K562 (cell line): ENCODE measurements at regions not wholly inside any gene's neighbourhood (a gene's known extent, or its start where the extent isn't known, plus 50 kb on each side); places are given as distances from the start of the nearest gene placed in this dataset.

Source experiments
- ATF7 ChIP-seq: fragments of 450-650 bp; IDR thresholded peaks from 2 replicates; pipeline ENCODE4 v1.7.1; 2014; ENCODE audit warnings: mild to moderate bottlenecking, moderate library complexity
- CHD1 ChIP-seq: fragments of 200-600 bp; sonication (generic); IDR thresholded peaks from one replicate; pipeline ENCODE4 v1.6.1; 2012; ENCODE audit warnings: mild to moderate bottlenecking, moderate library complexity, low read length, inconsistent platforms
- ELF1 ChIP-seq: fragments of 200-800 bp; sonication (Bioruptor generic); IDR thresholded peaks from 2 replicates; pipeline ENCODE4 v1.6.1; 2016; ENCODE audit warnings: missing genetic modification characterization, missing compliant biosample characterization
- HNRNPH1 ChIP-seq: fragments of 200-400 bp; formaldehyde crosslinking; optimal IDR thresholded peaks from 2 replicates; pipeline ENCODE3; 2017; ENCODE audit warnings: low read depth, mild to moderate bottlenecking, low read length, moderate library complexity
- NFIC ChIP-seq: fragments of 450-650 bp; IDR thresholded peaks from 2 replicates; pipeline ENCODE4 v1.6.1; 2017; ENCODE audit warnings: mild to moderate bottlenecking, inconsistent platforms
- POLR2A ChIP-seq: fragments of 450-650 bp; conservative IDR thresholded peaks from 2 replicates; pipeline ENCODE4 v1.6.1; 2016
- RNF2 ChIP-seq: sonication (generic); IDR thresholded peaks from 2 replicates; pipeline ENCODE4 v1.6.1; 2016
- SNRNP70 ChIP-seq: fragments of 200-400 bp; formaldehyde crosslinking; optimal IDR thresholded peaks from 2 replicates; pipeline ENCODE3; 2017; ENCODE audit warnings: low read depth, low read length
- TFE3 ChIP-seq: fragments of 450-650 bp; formaldehyde crosslinking; IDR thresholded peaks from 2 replicates; pipeline ENCODE4 v1.4.0; 2020; ENCODE audit warnings: mild to moderate bottlenecking, mixed read lengths
- ZNF830 ChIP-seq: fragments of 250-450 bp; sonication (Bioruptor Pico); IDR thresholded peaks from 2 replicates; pipeline ENCODE4 v1.5.0; 2021; ENCODE audit warnings: mild to moderate bottlenecking
- TF ChIP-seq, protein P1 (sequence below): fragments of 450-650 bp; formaldehyde crosslinking; IDR thresholded peaks from 2 replicates; pipeline ENCODE4 v1.4.0; 2022; ENCODE audit warnings: missing genetic modification characterization
- TF ChIP-seq, protein P2 (sequence below), 3 experiments: IDR thresholded peaks in 2 of 3; conservative IDR thresholded peaks in 1 of 3; 2 replicates each; pipeline ENCODE4 v1.5.1; 2011 to 2012; ENCODE audit warnings: low read length in 3 of 3, mild to moderate bottlenecking in 3 of 3, control low read depth in 2 of 3, improper control_type of control experiment in 1 of 3, inconsistent platforms in 1 of 3, low read depth in 1 of 3, mixed read lengths in 1 of 3, moderate library complexity in 1 of 3; ENCODE audit not compliant: insufficient read depth in 2 of 3

GRCh38 chr1:5373281-5373680 lies 618.9 kb downstream of the NPHP4 start:
- TF ChIP-seq POLR2A (no peak), TFE3 (CRISPR knock-in tag) (no peak), ELF1 (tag) (no peak), CHD1 (no peak), RNF2 (no peak), HNRNPH1 (no peak), ATF7 (no peak), NFIC (no peak), ZNF830 (CRISPR knock-in tag) (no peak), SNRNP70 (no peak)
- TF ChIP-seq, protein P1, sequence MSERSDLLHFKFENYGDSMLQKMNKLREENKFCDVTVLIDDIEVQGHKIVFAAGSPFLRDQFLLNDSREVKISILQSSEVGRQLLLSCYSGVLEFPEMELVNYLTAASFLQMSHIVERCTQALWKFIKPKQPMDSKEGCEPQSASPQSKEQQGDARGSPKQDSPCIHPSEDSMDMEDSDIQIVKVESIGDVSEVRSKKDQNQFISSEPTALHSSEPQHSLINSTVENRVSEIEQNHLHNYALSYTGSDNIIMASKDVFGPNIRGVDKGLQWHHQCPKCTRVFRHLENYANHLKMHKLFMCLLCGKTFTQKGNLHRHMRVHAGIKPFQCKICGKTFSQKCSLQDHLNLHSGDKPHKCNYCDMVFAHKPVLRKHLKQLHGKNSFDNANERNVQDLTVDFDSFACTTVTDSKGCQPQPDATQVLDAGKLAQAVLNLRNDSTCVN (CRISPR knock-in tag) = no peak
- TF ChIP-seq, protein P2, sequence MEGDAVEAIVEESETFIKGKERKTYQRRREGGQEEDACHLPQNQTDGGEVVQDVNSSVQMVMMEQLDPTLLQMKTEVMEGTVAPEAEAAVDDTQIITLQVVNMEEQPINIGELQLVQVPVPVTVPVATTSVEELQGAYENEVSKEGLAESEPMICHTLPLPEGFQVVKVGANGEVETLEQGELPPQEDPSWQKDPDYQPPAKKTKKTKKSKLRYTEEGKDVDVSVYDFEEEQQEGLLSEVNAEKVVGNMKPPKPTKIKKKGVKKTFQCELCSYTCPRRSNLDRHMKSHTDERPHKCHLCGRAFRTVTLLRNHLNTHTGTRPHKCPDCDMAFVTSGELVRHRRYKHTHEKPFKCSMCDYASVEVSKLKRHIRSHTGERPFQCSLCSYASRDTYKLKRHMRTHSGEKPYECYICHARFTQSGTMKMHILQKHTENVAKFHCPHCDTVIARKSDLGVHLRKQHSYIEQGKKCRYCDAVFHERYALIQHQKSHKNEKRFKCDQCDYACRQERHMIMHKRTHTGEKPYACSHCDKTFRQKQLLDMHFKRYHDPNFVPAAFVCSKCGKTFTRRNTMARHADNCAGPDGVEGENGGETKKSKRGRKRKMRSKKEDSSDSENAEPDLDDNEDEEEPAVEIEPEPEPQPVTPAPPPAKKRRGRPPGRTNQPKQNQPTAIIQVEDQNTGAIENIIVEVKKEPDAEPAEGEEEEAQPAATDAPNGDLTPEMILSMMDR (IDR thresholded peaks at IDR 0.05 in 2 of 3, conservative IDR thresholded peaks at IDR 0.05 in 1 of 3; ENCODE audit: insufficient read depth in 2 of 3, low read depth in 1 of 3, low read length in 3 of 3) = no peak
